Activated T-cell treated with anti-CD3 and anti-CD28 coated beads, Interleukin-2, amount 50 U/mL, for 24 hours (primary cell): ENCODE measurements at regions not wholly inside any gene's neighbourhood (a gene's known extent, or its start where the extent isn't known, plus 50 kb on each side); places are given as distances from the start of the nearest gene placed in this dataset.

ENCODE experiments used
- DNase-seq: peaks from one replicate; pipeline ENCODE4 v3.0.0-alpha.2; 2020
- H3K27ac Mint-ChIP-seq: 2 replicates; pipeline ENCODE4 v1.8.0; 2020; ENCODE audit warnings: mild to moderate bottlenecking, mixed read lengths
- H3K27me3 Mint-ChIP-seq: 2 replicates; pipeline ENCODE4 v1.8.0; 2020; ENCODE audit warnings: mixed read lengths
- H3K36me3 Mint-ChIP-seq: 2 replicates; pipeline ENCODE4 v1.8.0; 2020; ENCODE audit warnings: low read depth, mixed read lengths
- H3K4me1 Mint-ChIP-seq: 2 replicates; pipeline ENCODE4 v1.8.0; 2020; ENCODE audit warnings: low read depth, mixed read lengths
- H3K4me3 Mint-ChIP-seq: 2 replicates; pipeline ENCODE4 v1.8.0; 2020; ENCODE audit warnings: mild to moderate bottlenecking, moderate library complexity, mixed read lengths
- H3K9me3 Mint-ChIP-seq: 2 replicates; pipeline ENCODE4 v1.8.0; 2020; ENCODE audit warnings: mixed read lengths

DNA sequence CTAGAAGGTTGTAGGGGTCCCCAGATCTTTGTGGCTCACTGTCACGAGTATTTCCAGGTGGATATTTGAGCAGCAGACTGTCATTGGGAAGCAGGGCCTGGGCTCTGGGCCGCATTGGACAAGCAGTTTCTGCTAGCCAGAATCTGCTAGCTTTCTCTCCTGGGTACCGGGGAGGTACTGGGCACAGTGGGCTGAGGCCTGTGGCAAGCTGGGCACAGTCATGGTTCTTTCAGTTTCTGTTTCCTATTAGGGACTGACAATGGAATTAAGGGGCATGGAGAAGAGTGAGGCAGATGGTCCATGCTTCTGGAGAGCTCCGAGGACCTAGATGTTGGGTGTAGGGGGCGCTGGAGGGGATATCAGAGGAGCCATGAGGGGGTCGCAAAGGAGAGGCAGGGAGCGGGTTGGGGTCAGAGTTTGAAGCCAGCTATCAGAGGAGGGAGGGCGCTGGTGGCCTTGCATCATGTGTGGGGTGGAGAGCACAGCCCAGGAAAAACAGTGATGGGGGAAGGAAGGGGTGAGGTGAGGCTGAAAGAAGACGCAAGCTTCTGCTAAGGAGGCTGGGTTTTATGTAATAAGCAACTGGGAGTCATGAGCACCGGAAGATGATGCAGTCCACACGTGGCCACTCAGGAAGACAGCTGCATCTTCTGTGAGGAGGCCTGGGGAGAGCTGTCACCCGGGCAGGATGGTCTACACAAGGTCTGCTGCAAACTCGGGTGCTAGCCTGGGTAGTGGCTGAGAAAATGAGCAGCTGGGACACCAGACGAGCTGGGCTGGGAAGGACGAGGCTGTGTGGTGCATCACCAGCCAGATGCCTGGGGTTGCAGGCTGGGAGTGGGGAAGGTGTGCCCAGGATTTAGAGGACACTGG lies 72.7 kb downstream of the IER5 start:
- Mint-ChIP-seq H3K27ac (peak overlapping the region; percentile 0), H3K36me3 (peaks cover 2% of the 10 kb centered on the region), H3K27me3 (no peaks in the 10 kb centered on the region), H3K4me3 (no peak overlapping the region), H3K9me3 (peaks cover 26% of the 10 kb centered on the region), H3K4me1 (peaks cover 36% of the 10 kb centered on the region)
- no peak for DNase-seq

DNA sequence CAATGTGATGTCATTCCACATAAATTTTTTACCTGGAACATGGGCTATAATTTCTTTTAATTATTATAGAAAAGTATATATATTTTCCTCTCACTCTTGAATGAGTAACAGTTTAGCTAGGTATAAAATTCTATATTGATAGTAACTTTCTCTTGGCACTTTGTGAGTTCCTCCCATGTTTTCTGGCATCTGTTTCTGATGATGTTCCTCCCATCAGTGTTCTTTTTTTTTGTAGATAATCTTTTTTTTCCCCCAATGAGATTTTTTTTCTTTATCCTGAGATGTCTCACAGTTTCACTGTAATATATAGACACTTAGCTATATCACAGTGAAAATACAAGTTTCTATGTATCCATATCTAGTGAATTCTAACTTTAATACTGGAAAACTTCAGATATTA lies 75.2 kb downstream of the IER5 start:
- Mint-ChIP-seq H3K27ac (no peak overlapping the region), H3K4me3 (no peak overlapping the region), H3K4me1 (peaks cover 24% of the 10 kb centered on the region), H3K27me3 (no peaks in the 10 kb centered on the region), H3K9me3 (peaks cover 26% of the 10 kb centered on the region), H3K36me3 (peaks cover 2% of the 10 kb centered on the region)
- DNase-seq = no peak

DNA sequence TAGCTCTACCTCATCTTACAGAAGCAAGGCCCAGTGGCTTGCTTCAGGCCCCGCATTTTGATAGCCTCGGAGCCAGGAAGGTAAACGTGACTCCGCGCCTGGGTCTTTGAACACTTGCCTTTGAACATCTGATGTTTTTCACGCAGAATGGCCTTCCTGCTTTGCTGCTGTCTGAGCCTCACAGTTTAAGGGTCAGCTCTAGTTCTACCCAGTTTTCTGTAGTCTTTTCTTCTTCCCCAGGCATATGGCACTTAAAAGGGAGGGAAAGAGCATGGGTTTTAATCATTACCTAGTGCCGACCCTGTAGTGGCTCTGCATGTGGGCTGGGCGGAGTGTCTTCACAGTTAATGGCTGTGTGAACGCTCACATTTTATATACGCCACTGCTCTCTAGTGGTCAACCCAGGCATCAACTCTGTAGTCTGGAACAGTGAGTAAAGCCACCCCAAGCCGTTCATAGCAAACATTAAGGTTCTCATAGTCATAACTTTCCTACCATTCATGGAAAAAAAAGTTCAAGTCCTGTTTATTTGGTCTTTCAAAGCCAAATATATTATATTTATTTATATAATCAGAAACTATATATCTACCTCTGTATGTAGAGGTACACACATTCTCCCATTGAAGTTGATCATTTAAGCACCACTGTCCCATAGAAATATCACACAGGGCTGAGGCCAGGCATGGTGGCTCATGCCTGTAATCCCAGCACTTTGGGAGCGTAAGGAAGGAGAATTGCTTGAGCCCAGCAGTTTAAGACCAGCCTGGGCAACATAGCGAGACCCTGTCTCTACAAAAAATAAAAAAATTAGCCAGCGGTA lies 78.1 kb downstream of the IER5 start:
- H3K36me3 Mint-ChIP-seq = peaks cover 2% of the 10 kb centered on the region
- no peak overlapping the region for H3K4me3 Mint-ChIP-seq
- peaks cover 22% of the 10 kb centered on the region for H3K9me3 Mint-ChIP-seq
- H3K4me1 Mint-ChIP-seq = peaks cover 5% of the 10 kb centered on the region
- peak; percentile 66 for DNase-seq
- no peaks in the 10 kb centered on the region for H3K27me3 Mint-ChIP-seq
- H3K27ac Mint-ChIP-seq = no peak overlapping the region

DNA sequence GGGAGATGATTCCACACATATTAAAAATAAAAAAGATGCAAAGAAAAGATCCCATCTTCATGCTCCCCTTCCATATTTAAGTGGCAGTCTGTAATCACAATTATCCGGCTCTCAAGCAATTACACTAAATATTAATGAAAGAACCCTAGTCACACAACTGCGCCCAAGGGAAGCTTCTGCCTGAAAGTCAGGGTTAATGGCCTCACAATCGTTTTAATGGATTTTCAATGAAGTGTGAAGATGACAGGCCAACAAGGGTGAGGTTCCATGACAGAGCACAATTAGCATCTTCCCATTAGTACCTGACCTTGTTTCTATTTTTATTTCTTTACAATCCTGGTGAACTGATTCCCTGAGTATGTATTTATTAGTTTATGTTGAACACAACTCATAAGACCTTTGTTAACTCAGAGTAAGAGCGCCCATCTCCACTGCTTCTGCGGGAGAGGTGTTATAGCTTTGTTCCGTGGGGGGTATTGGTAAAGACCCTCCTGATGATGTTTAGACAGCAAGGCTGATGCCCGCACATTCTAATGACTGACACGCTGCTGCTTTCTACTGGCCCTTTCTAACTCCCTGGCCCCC lies 80.9 kb downstream of the IER5 start:
- no peak overlapping the region for H3K4me3 Mint-ChIP-seq
- no peak overlapping the region for H3K27ac Mint-ChIP-seq
- H3K27me3 Mint-ChIP-seq = no peaks in the 10 kb centered on the region
- peaks cover 4% of the 10 kb centered on the region for H3K9me3 Mint-ChIP-seq
- H3K36me3 Mint-ChIP-seq = no peaks in the 10 kb centered on the region
- no peak for DNase-seq
- peaks cover 5% of the 10 kb centered on the region for H3K4me1 Mint-ChIP-seq

DNA sequence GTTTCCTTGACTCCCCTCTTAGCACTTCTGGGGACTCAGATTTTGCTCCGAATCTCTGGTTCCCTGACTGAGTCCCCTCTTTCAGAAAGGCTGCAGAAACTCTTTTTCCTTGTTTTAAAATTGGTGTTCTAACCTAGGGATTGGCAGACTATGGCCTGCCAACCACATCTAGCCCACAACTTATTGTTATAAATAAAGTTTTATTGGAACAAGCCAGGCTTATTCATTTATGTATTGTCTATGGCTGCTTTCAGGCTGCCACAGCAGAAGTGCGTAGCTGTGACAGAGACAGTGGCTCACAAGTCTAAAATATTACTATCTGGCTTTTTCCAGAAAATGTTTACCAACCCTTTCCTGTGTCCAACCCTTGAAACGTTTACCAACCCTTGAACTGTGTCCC lies 81.7 kb downstream of the IER5 start:
- Mint-ChIP-seq H3K27me3 (no peaks in the 10 kb centered on the region), H3K4me1 (peaks cover 5% of the 10 kb centered on the region), H3K36me3 (no peaks in the 10 kb centered on the region), H3K27ac (no peak overlapping the region), H3K4me3 (no peak overlapping the region), H3K9me3 (no peaks in the 10 kb centered on the region)
- DNase-seq = no peak

DNA sequence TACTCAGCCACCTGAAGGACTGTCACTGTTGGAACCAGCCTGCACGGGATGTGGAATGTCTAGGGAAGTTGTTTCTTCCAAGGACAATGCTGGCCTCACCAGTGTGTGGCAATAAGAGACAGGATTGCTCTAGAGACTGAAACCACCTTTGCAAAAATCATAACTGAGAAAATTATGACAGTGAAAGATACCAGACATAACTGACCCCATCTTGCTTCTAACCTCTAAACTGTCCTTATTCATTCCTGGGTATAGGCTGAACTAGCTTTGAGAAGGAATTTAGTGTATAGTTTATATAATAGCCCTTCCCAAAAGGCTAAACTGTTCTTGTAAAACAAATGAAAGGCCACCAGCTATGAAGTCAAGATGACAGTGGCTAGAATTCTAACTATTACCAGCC lies 83.6 kb downstream of the IER5 start:
- Mint-ChIP-seq H3K9me3 (no peaks in the 10 kb centered on the region), H3K4me1 (no peaks in the 10 kb centered on the region), H3K36me3 (no peaks in the 10 kb centered on the region), H3K27ac (no peak overlapping the region), H3K27me3 (no peaks in the 10 kb centered on the region), H3K4me3 (no peak overlapping the region)
- DNase-seq = no peak

DNA sequence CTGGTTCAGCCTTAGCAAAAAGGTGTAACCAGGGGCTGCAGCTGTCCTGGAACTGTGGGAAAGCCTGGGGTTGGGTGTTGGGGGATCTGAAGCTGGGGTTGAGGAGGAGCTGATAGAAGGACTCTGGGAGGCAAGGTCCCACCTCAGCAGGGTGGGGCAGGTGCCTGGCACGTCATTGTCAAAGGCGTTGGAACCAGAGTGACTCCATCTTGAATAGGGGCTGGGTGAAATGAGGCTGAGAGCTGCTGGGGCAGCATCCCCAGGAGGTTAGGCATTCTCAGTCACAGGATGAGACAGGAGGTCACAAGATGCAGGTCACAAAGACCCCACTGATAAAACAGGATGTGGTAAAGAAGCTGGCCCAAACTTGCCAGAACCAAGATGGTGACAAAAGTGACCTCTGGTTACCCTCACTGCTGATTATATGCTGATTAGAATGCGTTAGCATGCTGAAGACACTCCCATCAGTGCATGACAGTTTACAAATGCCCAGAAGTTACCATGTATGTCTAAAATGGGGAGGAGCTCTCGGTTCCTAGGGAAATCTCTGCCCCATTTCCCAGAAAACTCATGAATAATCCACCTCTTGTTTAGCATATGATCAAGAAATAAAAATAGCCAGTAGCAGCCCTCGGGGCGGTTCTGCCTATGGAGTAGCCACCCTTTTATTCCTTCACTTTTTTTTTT lies 85.4 kb downstream of the IER5 start:
- no peaks in the 10 kb centered on the region for H3K4me1 Mint-ChIP-seq
- no peak overlapping the region for H3K27ac Mint-ChIP-seq
- DNase-seq = peak; percentile 20
- H3K4me3 Mint-ChIP-seq = no peak overlapping the region
- no peaks in the 10 kb centered on the region for H3K27me3 Mint-ChIP-seq
- H3K9me3 Mint-ChIP-seq = no peaks in the 10 kb centered on the region
- no peaks in the 10 kb centered on the region for H3K36me3 Mint-ChIP-seq

DNA sequence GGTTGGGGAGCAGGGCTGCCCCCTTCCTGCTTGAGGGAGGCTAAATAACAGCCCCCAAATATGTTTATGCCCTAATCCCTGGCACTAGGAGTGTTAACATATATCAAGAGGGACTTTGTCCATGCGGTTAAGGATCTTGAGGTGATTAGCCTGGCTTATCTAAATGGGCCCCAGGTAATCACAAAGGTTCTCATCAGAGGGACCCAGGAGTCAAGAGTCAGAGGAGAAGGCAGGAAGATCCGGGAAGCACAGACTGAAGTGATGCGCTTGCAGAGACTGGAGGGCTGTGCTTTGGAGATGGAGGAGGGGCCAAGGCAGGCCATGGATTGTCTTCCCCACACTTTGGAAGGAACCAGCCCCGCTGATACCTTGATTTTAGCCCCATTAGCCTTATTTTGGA lies 86.4 kb downstream of the IER5 start:
- H3K27me3 Mint-ChIP-seq = no peaks in the 10 kb centered on the region
- peaks cover 7% of the 10 kb centered on the region for H3K4me1 Mint-ChIP-seq

DNA sequence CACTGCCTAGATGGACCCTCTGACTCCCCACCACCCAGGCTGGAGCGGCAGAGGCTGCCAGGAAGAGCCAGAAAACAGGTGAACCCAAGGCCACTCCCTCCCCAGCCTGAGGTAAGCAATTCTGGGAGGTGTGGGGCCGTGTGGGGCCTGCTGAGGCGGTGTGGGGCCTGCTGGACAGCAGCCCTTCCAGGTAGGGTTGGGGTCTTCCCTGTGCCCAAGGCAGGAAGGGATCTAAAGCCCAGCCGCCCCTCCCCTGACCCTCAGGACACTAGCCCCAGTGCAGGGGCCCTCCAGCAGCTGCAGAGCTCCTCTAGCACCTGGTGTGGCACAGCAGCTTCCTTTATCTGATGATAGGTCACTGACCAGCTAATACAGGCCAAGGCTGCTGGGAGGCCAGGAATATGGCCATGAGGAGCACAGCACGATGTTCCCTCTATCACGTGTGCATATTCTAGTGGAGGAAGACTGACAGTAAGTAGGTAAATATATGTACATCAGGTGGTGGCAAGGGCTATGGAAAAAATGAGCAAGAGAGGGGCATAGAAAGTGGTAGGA lies 86.9 kb downstream of the IER5 start:
- DNase-seq = peak; percentile 6
- Mint-ChIP-seq H3K27me3 (no peaks in the 10 kb centered on the region), H3K4me3 (no peak overlapping the region), H3K27ac (no peak overlapping the region), H3K36me3 (no peaks in the 10 kb centered on the region), H3K9me3 (no peaks in the 10 kb centered on the region), H3K4me1 (peaks cover 12% of the 10 kb centered on the region)

More for the DNA sequence above, 86.4 kb downstream of the IER5 start:
- peak; percentile 2 for DNase-seq
- no peaks in the 10 kb centered on the region for H3K36me3 Mint-ChIP-seq
- H3K4me3 Mint-ChIP-seq = no peak overlapping the region
- no peak overlapping the region for H3K27ac Mint-ChIP-seq
- H3K9me3 Mint-ChIP-seq = no peaks in the 10 kb centered on the region

DNA sequence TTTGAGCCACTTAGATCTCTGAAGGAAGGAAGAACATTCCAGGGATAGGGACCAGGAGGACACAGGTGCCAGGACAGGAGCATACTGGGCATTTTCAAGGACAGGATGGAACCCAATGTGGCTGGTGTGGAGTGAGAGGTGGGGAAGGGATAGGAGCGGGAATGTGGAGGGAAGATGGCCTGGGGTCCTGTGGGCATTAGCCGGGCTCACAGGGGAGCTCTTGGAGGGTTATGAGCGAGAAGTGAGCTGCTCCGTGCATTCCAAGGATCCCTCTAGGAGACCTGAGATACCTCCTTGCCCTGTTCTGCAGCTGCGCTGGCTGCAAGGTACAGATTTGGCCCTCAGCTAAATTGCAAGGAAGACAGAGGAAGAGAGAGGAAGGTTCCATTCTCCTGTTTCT lies 87.5 kb downstream of the IER5 start:
- H3K4me1 Mint-ChIP-seq = peaks cover 15% of the 10 kb centered on the region
- peak; percentile 14 for DNase-seq
- no peaks in the 10 kb centered on the region for H3K36me3 Mint-ChIP-seq
- no peak overlapping the region for H3K4me3 Mint-ChIP-seq
- no peaks in the 10 kb centered on the region for H3K27me3 Mint-ChIP-seq
- H3K9me3 Mint-ChIP-seq = no peaks in the 10 kb centered on the region
- no peak overlapping the region for H3K27ac Mint-ChIP-seq

DNA sequence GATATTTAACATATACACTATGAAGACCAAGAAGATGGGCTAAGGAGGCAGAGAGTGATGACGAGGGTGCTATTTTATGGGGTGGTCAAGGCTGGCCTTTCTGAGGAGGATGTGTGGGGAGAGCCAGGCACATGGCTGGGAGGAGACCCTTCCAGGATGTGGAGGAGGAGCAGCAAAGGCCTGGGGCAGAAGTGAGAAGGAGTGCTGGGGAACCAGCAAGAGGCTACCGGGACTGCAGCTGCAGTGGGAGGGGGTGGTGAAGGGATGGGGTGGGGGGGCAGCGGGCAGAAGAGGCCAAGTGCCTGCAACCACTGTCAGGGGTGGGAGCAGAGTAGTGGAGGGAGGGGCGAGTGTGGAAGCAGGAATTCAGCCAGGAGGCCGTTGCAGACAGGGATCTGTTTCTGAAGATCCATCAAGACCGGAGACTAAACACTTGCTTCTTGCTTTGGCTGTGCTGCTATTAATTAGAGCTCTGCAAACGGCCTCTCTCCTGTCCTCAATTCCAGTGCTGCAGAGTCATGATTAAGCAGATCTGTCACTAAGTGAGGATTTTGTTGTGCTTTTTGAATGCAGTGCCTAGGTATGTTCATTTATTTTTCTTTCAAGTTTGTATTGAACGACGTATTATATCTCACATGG lies 89.9 kb downstream of the IER5 start:
- no peaks in the 10 kb centered on the region for H3K9me3 Mint-ChIP-seq
- H3K4me1 Mint-ChIP-seq = peaks cover 15% of the 10 kb centered on the region
- H3K4me3 Mint-ChIP-seq = no peak overlapping the region
- DNase-seq = peak; percentile 9
- no peaks in the 10 kb centered on the region for H3K36me3 Mint-ChIP-seq
- H3K27ac Mint-ChIP-seq = no peak overlapping the region
- no peaks in the 10 kb centered on the region for H3K27me3 Mint-ChIP-seq

DNA sequence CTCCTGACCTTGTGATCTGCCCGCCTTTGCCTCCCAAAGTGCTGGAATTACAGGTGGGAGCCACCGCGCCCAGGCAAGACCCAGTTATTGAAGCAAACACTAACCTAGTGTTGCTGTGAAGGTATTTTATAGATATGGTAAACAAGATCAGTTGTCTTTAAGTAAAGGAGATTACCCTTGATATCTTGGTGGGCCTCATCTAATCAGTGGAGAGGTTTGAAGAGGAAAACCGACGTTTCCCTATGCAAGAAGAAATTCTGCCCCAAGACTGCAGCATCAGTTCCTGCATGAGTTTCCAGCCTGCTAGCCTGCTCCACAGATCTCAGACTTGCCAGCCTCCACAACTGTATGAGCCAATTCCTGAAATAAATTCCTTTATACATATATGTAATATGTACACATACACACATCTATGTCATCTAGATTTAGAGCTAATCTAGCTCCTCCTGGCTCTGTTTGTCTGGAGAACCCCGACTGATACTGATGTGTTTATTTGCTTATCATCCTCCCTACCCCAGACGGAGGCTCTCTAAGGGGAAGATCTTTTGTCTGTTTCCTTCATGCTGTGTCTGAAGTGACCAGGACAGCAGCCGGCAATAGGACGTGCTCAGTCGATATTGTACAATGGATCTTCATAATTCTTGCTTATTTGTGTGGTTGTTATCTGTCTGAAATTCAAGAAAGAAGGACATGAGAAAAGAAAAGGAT lies 90.9 kb downstream of the IER5 start:
- no peaks in the 10 kb centered on the region for H3K9me3 Mint-ChIP-seq
- DNase-seq = peak; percentile 2
- H3K4me3 Mint-ChIP-seq = no peak overlapping the region
- no peak overlapping the region for H3K27ac Mint-ChIP-seq
- H3K36me3 Mint-ChIP-seq = no peaks in the 10 kb centered on the region
- no peaks in the 10 kb centered on the region for H3K27me3 Mint-ChIP-seq
- peaks cover 15% of the 10 kb centered on the region for H3K4me1 Mint-ChIP-seq

DNA sequence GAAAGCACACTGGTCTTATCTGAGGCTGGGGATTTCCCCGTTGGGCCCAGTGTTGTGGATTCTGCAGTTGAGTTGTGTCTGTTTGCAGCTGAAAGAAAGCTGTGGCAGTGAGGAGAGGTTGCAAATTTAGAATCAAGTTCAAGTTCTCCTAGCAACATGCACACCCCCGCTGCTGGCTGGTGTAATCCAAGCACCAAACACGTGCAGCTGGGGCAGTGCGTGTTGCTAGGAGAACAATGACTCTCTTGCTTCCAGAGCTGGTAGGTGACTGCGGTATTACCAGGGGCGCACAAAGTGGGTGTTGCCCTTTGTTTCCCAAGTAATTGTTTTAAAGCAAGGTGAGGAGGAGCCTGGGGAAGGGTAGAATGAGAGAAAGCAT lies 91.5 kb downstream of the IER5 start:
- DNase-seq = peak; percentile 42
- H3K27ac Mint-ChIP-seq = no peak overlapping the region
- peaks cover 15% of the 10 kb centered on the region for H3K4me1 Mint-ChIP-seq
- no peaks in the 10 kb centered on the region for H3K27me3 Mint-ChIP-seq
- no peak overlapping the region for H3K4me3 Mint-ChIP-seq
- no peaks in the 10 kb centered on the region for H3K36me3 Mint-ChIP-seq
- H3K9me3 Mint-ChIP-seq = no peaks in the 10 kb centered on the region
